HG03103 (cell line): ENCODE measurements at regions not wholly inside any gene's neighbourhood (a gene's known extent, or its start where the extent isn't known, plus 50 kb on each side); places are given as distances from the start of the nearest gene placed in this dataset.

Experiments
- ATAC-seq: cut with Tn5 transposase; IDR thresholded peaks from one replicate; pipeline ENCODE4 v1.9.1; 2021; ENCODE audit warnings: low read depth; ENCODE audit not compliant: unreplicated experiment

- no peak for ATAC-seq
These were observed 240.3 kb downstream of the TLE4 start for GRCh38 chr9:79812099-79812498.

GRCh38 chr9:79809931-79810330 lies 238.2 kb downstream of the TLE4 start:
- no peak for ATAC-seq

DNA sequence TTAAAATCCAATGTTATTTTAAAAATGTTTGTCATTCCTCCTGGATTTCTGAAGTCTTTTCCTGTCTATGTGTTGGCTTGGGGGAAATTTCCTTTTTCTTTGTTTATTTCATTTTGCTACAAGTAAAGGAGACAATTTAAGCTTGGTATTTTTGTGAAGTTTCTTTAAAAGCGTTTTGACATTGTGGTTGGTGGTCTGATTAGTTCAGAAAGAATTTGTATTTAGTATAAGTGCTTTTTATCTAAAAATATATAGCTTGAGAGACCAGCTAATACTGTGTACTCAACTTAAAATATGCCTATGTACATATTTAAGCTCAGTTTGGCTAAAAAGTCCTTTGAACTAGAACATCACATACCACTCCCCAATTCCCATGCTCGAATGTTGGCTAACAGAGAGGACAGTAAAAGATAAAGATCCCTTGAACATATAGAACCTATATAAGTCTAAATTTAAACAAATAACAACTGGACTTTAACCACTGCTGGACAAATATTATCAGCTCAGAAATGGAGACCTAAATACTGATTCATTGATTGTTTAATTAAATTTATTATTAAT lies 237.6 kb downstream of the TLE4 start:
- no peak for ATAC-seq

DNA sequence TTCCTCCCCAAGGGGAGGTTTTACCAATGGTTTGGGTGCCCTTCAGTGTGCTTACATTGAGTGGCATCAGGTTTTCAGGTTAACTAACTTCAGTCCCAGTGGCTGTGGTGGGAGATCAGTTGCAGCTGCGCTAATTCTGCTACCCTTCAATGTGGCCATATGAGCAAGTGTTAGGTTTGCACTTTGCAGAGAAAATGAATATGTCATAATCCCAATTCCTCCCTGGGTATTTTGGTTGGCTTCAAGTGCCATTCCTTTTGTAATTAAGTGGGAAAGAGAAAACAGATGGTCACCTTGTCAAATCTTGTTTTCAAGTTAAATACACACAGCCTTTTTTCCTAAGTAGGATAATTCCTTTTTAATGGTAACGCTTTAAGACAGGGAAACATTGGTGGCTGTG lies 236.2 kb downstream of the TLE4 start:
- no peak for ATAC-seq

- ATAC-seq, result no peak
These were observed 234.3 kb downstream of the TLE4 start for GRCh38 chr9:79806086-79806485.

- ATAC-seq, result no peak
These were observed 229.7 kb downstream of the TLE4 start for GRCh38 chr9:79801459-79801858.

DNA sequence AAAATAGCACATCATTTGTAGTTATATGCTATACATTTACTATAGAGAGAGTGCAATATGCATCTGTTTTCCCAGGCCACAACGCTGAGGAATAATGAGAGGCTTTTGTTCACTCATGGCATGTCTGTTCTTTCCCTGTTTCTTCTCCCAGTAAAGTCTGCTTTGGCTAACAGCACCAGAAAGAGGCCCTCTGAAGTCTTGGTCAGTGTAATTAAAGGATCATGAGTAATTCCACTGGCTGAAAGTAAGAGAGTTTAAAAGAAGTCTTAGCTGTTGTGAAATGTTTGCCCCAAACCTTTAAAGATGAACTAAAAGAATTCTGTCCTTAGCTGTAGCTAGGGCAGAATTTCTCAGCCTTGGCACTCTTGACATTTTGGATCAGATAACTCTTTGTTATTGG lies 228.8 kb downstream of the TLE4 start:
- ATAC-seq, result no peak

- ATAC-seq, result no peak
These were observed 228.0 kb downstream of the TLE4 start for GRCh38 chr9:79799691-79800335.

- ATAC-seq, result no peak
These were observed 226.7 kb downstream of the TLE4 start for GRCh38 chr9:79798450-79798849.

GRCh38 chr9:79796411-79796810 lies 224.6 kb downstream of the TLE4 start:
- no peak for ATAC-seq

GRCh38 chr9:79788662-79789061 lies 216.9 kb downstream of the TLE4 start:
- no peak for ATAC-seq

- ATAC-seq, result no peak
These were observed 209.5 kb downstream of the TLE4 start for GRCh38 chr9:79781263-79781662.

DNA sequence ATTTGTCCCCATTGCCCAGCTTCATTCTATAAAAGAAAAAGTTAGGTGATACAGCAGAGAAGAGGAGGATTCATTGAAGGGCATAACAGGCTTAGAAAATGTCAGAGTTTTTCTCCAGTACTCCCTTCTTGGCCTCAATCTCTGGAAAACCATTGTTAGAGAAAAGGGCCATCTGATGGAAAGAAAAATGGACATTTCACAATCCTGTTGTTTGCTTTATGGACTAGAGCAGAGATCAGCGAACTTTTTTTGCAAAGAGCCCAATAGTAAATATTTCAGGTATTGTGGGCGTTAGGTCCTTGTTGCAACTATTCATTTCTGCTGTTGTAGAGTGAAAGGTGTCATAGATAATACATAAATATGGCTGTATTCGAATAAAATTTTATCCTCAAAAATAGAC lies 208.8 kb downstream of the TLE4 start:
- ATAC-seq, result no peak

- ATAC-seq, result no peak
These were observed 208.1 kb downstream of the TLE4 start for GRCh38 chr9:79779901-79780300.

DNA sequence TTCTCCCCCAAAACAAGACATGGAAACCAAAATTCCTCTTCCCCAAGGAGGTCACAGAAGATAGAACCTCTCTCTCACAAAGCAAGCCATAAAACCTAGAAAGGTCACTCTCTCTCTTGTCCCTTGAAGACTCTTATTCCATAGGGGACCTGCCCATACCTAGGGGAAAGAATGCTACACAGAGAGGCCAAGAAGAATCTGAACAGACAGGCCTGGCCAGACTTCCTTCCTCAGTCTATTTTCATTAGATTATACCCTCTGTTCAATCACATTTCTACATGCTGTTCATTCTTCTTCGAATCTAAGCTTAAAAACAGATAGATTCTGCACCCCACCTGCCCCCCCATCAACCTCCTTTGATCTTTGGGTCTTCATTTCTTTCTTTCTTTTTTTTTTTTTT lies 206.8 kb downstream of the TLE4 start:
- no peak for ATAC-seq

DNA sequence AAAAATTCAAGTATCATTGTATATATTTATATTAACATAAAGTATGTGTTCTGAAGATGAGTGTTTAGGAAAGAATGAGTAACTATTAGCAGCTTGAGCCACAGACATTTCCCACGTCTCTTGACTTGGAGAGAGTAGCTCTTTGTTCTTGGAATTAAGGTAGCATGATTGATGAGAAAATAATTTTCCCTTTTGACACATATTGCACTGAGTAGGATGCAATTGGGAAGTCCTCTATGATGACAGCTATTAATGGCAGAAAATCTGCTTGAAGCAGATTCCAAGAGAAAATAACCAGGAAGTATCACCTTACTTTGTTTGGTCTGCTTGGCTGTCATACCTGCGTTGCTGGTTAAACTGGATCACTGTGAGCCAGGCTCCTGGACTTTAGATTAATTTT lies 204.8 kb downstream of the TLE4 start:
- no peak for ATAC-seq
